ENCODE measurements at regions not wholly inside any gene's neighbourhood (a gene's known extent, or its start where the extent isn't known, plus 50 kb on each side); places are given as distances from the start of the nearest gene placed in this dataset.
"Not testable (repeated sequence)": the region's sequence is repeated elsewhere in the genome, so short reads cannot be mapped to it uniquely, and the experiment has no call there.

GRCh38 chr3:20729185-20729584 lies 543.2 kb upstream of the SGO1 start:
- no peaks in the 10 kb centered on the region for H3K27me3 Mint-ChIP-seq (ENCODE audit: low read depth)
- H3K36me3 Mint-ChIP-seq (ENCODE audit: low read depth), result no peaks in the 10 kb centered on the region
- no peak overlapping the region for H3K4me3 Mint-ChIP-seq
- TF ChIP-seq, protein P1, sequence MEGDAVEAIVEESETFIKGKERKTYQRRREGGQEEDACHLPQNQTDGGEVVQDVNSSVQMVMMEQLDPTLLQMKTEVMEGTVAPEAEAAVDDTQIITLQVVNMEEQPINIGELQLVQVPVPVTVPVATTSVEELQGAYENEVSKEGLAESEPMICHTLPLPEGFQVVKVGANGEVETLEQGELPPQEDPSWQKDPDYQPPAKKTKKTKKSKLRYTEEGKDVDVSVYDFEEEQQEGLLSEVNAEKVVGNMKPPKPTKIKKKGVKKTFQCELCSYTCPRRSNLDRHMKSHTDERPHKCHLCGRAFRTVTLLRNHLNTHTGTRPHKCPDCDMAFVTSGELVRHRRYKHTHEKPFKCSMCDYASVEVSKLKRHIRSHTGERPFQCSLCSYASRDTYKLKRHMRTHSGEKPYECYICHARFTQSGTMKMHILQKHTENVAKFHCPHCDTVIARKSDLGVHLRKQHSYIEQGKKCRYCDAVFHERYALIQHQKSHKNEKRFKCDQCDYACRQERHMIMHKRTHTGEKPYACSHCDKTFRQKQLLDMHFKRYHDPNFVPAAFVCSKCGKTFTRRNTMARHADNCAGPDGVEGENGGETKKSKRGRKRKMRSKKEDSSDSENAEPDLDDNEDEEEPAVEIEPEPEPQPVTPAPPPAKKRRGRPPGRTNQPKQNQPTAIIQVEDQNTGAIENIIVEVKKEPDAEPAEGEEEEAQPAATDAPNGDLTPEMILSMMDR (IDR thresholded peaks at IDR 0.05; ENCODE audit: unreplicated experiment in 3 of 3), result no peak
- no peak overlapping the region for H3K27ac Mint-ChIP-seq
- H3K4me1 Mint-ChIP-seq, result no peaks in the 10 kb centered on the region
- no peaks in the 10 kb centered on the region for H3K9me3 Mint-ChIP-seq

- no peak overlapping the region for H3K4me3 Mint-ChIP-seq
- TF ChIP-seq, protein P1 (IDR thresholded peaks at IDR 0.05; ENCODE audit: unreplicated experiment in 3 of 3), result no peak
- no peaks in the 10 kb centered on the region for H3K4me1 Mint-ChIP-seq
- H3K27me3 Mint-ChIP-seq (ENCODE audit: low read depth), result no peaks in the 10 kb centered on the region
- no peaks in the 10 kb centered on the region for H3K9me3 Mint-ChIP-seq
- no peak overlapping the region for H3K27ac Mint-ChIP-seq
- no peaks in the 10 kb centered on the region for H3K36me3 Mint-ChIP-seq (ENCODE audit: low read depth)
Observed at GRCh38 chr3:20726786-20727185, 540.8 kb upstream of the SGO1 start.

DNA sequence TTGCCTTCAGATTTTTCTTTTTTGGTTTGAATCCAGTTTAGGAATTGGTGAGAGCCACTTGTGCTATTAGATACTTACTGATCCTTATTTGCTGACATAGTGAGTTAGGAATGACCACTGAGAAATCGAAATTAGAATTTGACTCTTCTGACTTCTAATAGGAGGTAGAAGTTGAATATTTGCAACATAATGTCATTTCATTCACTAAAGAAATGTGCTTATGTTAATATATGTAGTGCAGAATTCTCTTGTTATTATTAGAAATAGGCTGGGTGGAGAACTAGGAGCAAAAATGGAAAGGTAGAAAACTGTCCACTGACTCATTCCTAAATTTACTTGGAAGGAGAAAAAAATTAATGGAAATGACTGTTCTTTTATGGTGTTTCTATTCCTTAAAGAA lies 538.2 kb upstream of the SGO1 start:
- Mint-ChIP-seq H3K27ac (no peak overlapping the region), H3K4me1 (no peaks in the 10 kb centered on the region), H3K4me3 (no peak overlapping the region), H3K36me3 (ENCODE audit: low read depth) (no peaks in the 10 kb centered on the region), H3K9me3 (no peaks in the 10 kb centered on the region), H3K27me3 (ENCODE audit: low read depth) (no peaks in the 10 kb centered on the region)
- TF ChIP-seq, protein P1 (IDR thresholded peaks at IDR 0.05; ENCODE audit: unreplicated experiment in 3 of 3), result no peak

GRCh38 chr3:20716425-20716824 lies 530.4 kb upstream of the SGO1 start:
- not testable (repeated sequence) for H3K9me3 Mint-ChIP-seq; H3K36me3 Mint-ChIP-seq (ENCODE audit: low read depth); H3K27ac Mint-ChIP-seq; H3K4me1 Mint-ChIP-seq; H3K4me3 Mint-ChIP-seq; H3K27me3 Mint-ChIP-seq (ENCODE audit: low read depth)

DNA sequence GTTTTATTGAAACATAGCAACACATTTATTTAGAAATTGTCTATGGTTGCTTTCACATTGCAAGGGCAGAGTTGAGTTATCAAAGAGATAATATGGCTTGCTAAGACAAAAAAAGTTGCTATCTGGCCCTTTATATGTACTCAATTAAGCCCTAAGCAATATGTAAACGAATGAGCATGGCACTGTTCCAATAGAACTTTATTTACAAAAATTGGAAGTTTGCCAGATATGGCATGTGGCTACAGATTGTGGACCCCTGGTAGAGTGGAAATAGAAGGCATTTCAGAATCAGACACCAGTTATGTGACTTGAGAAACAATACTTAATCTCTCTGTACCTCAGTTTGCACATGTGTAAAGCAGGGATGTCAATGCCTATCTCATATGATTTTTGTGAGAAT lies 515.6 kb upstream of the SGO1 start:
- H3K27me3 Mint-ChIP-seq (ENCODE audit: low read depth), result no peaks in the 10 kb centered on the region
- H3K4me3 Mint-ChIP-seq, result no peak overlapping the region
- no peaks in the 10 kb centered on the region for H3K9me3 Mint-ChIP-seq
- TF ChIP-seq, protein P1 (IDR thresholded peaks at IDR 0.05; ENCODE audit: unreplicated experiment in 3 of 3), result no peak
- H3K4me1 Mint-ChIP-seq, result peaks cover 5% of the 10 kb centered on the region
- H3K36me3 Mint-ChIP-seq (ENCODE audit: low read depth), result no peaks in the 10 kb centered on the region
- H3K27ac Mint-ChIP-seq, result no peak overlapping the region

- Mint-ChIP-seq H3K27ac (no peak overlapping the region), H3K9me3 (no peaks in the 10 kb centered on the region), H3K27me3 (ENCODE audit: low read depth) (no peaks in the 10 kb centered on the region), H3K4me1 (peaks cover 5% of the 10 kb centered on the region), H3K36me3 (ENCODE audit: low read depth) (no peaks in the 10 kb centered on the region), H3K4me3 (no peak overlapping the region)
- TF ChIP-seq, protein P1 (IDR thresholded peaks at IDR 0.05; ENCODE audit: unreplicated experiment in 3 of 3), result no peak
Observed at GRCh38 chr3:20700714-20701113, 514.7 kb upstream of the SGO1 start.

Measured in nephron (organoid).